HG03378 (cell line): ENCODE measurements at regions not wholly inside any gene's neighbourhood (a gene's known extent, or its start where the extent isn't known, plus 50 kb on each side); places are given as distances from the start of the nearest gene placed in this dataset.

ENCODE experiments used
- ATAC-seq: cut with Tn5 transposase; IDR thresholded peaks from one replicate; pipeline ENCODE4 v1.9.1; 2021; ENCODE audit warnings: mild to moderate bottlenecking, moderate library complexity; ENCODE audit not compliant: unreplicated experiment

GRCh38 chr12:85669911-85670310, 166.3 kb downstream of the RASSF9 start:
- no peak for ATAC-seq

DNA sequence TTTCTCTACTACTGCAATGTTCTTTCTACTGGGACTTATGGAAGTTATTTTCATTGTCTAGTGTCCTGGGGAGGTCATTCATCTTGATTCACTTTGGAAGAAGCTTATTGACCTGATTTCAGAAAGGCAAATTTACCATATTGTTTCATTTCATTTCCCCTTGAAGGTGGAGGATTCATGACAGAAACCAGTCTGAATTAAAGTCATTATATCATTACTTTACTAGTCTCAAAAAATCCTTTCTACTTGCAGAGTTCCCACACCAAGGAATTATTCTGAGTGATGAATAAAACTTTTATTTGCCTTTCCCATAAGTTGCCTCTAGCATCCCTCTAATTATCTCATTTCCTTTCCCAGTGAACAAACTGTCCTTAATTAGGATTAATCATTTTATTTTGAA, 163.8 kb downstream of the RASSF9 start:
- no peak for ATAC-seq

DNA sequence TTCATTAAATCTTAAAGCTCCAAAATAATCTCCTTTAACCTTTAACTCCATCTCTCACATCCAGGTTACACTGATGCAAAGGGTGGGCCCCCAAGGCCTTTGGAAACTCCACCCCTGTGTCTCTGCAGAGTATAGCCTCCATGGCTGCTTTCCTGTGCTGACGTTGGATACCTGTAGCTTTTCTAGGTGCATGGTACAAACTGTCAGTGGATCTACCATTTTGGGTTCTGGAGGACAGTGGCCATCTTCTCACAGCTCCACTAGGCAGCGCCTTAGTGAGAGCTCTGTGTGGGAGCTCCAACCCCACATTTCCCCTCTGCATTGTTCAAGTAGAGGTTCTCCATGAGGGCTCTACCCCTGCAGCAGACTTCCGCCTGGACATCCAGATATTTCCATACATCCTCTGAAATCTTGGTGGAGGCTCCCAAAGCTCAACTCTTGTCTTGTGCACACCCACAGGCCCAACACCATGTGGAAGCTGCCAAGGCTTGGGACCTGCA, 162.2 kb downstream of the RASSF9 start:
- ATAC-seq: no peak

DNA sequence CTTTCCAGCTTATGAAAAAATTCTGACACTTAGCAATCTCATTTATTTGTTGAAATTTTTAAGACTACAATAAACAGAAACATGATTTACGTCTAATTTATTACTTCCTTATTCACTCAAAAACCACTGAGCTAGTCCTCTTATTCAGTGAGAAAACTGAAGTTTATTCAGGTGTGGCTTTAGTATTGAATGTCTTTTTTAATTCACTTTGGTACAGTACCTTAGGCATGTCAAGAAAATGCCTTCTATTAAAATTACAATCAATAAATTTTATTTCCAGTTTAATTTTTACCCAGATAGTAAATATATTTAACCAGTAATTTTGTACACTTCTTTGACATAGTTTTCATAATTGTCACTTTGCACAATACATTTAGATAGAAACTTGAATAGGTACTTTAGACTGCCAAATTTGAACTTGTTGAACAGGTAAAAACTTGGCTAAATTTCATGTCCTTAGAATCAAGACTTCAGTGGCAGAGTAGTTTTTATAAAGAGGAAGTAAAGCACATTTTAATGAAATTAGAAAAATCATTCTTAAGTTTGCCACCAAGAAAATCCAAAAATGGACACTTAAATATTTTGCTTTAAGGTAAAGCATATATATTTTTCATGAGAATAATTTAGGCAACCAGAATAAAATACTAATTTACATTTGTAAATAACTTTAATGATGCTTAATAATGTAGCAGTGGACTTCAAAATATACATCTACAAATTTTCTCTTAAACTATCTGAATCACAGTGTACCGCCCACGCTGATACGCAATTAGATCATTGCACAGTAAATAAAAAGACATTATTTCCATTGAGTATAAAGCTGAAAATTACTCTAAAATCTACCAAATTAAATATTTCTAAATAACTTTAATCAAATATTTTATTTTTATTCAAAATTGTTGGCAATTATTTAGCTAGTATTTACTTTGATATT, 159.1 kb downstream of the RASSF9 start:
- no peak for ATAC-seq

DNA sequence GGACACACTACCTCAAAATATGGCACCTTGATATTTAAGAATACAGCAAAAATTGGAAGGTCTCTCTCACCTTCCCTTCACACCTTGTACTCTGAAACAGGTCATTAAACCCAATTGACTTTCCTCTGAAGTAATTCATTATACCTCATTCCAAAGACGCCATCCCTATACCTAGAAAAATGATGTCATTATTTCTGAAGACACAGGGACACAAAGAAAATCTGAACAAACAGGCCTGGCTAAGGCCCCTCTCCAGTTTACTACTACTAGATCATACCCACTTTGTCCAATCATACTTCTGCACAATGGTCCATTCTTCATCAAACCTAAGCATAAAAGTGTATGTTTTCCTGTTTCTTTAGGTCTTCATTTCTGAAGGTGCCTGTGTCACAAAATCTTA, 156.9 kb downstream of the RASSF9 start:
- no peak for ATAC-seq

GRCh38 chr12:85680881-85681280, 155.3 kb downstream of the RASSF9 start:
- ATAC-seq: no peak

GRCh38 chr12:85681333-85681732, 154.9 kb downstream of the RASSF9 start:
- no peak for ATAC-seq

DNA sequence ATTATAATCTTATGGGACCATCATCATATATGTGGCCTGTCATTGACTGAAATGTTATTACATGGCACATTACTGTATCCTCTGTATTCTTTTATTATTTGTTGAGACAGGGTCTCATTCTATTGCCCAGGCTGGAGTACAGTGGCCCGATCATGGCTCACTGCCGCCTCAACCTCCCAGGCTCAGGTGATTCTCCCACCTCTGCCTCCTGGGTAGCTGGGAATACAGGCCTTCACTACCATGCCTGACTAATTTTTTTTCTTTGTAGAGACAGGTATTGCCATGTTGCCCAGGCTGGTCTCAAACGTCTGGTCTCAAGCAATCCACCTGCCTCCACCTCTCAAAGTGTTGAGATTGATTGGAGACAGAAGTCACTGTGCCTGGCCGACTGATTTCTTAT, 153.2 kb downstream of the RASSF9 start:
- no peak for ATAC-seq

DNA sequence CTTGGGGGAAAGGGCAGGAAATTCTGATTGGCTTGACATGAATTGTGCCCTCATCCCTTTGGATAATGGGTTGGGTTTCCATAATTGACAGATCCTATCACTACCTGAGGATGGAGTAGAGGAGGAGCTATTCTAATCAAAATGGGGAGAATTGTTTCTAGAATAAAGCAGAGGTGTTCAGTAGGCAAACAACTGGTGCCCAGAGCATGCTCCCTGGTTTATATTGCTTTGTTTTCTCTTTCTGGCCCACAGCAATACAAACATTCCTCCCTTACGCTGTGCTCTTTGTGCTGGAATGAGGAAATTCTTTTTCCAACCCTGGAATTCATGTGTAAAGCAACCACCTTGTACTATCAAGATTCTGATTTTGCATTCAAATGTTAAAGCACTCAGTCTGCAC, 147.4 kb downstream of the RASSF9 start:
- no peak for ATAC-seq

DNA sequence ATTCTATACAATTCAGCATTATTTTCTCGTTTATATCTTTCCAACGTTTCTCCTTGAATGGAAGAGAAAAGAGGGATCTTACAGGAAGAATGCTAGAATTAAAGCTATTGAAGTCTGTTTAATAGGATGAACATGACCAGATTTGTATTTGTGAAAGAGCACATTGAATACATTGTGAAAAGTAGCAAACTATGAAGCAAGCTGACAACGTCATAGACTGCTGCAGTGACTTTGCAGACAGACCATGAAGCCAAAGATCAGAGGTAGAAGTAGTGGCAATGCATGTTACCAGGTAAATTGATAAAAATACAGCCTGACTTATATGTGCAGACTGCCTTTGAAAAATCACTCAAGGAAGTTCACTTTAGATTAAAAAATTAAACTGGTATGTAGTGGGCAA, 146.1 kb downstream of the RASSF9 start:
- no peak for ATAC-seq

DNA sequence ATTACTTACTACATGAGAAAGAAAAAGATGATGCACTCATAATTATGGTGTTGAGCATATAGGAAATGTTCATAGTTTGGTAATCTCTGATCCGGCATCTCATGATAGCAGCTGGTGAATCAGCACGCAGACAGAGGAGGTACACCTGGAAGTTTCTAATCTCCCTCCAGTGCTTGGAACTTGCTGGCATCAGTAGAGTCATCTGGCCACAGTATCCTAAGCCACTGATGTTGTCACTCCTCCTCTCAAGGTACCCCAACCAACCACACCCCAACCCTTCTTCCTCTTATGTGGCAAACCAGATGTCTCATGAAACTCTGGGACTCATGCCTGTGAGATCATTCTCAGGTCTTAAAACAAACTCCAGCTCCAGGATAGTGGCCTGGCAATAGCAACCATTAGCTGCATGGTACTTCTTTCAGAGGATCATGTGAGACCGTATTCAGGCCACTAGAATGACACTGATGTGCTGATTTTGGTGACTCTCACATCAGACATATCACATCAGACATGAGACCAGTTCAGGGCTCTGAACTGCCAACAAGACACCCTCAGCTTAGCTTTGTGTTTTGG, 143.0 kb downstream of the RASSF9 start:
- no peak for ATAC-seq

GRCh38 chr12:85695097-85695715, 141.0 kb downstream of the RASSF9 start:
- no peak for ATAC-seq

DNA sequence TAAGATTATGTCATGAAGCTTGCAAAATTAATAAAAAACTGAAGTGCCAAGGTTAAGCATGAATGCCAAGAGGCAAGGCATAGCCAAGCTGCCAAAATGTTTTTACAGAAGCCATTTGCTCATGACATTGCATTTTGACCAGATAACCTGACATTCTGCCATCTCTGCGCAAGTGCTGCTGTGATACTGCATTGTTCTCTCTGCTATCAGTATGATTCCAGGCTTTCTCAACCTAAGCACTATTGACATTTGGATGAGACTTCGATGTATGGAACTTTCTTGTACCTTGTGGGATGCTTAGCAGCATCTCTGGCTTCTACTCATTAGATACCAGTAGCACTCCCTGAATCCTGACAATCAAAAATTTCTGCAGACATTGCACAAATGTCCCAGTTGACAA, 139.2 kb downstream of the RASSF9 start:
- ATAC-seq: no peak

GRCh38 chr12:85698937-85699336, 137.3 kb downstream of the RASSF9 start:
- ATAC-seq: no peak

DNA sequence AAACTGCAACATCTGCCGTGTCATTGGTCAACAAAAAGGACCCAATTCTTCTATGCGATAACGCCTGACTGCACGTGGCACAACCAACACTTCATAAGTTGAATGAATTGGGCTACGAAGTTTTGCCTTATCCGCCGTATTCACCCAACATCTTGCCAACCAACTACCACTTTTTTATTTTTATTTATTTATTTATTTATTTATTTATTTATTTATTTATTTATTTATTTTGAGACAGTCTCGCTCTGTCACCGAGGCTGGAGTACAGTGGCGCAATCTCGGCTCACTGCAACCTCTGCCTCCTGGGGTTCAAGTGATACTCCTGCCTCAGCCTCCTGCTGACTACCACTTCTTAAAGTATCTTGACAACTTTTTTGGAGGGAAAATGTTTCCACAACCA, 127.4 kb downstream of the RASSF9 start:
- no peak for ATAC-seq

- ATAC-seq: no peak
Observed at GRCh38 chr12:85711735-85712390, 124.3 kb downstream of the RASSF9 start.

GRCh38 chr12:85713373-85713772, 122.8 kb downstream of the RASSF9 start:
- no peak for ATAC-seq

DNA sequence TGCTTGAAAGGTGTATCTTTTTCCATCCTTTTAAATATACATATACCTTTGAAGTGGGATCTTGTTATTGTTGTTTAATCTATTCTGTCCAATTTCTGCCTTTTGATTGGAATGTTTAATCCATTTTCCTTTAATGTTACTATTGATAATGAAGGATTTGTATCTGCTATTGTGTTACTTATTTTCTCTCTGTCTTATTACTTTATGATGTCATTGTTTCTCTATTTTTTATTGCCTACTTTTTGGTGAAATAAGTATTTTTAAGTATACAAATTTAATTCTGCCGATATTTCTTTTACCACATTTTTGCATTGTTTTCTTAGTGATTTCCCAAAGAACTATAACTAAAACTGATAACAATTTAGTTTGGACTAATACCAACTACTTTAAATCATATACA, 121.8 kb downstream of the RASSF9 start:
- no peak for ATAC-seq

- ATAC-seq: no peak
Observed at GRCh38 chr12:85720308-85721033, 115.7 kb downstream of the RASSF9 start.

GRCh38 chr12:85725991-85726390, 110.2 kb downstream of the RASSF9 start:
- no peak for ATAC-seq
